Pancreas (tissue), 10 donors: ENCODE measurements at regions not wholly inside any gene's neighbourhood (a gene's known extent, or its start where the extent isn't known, plus 50 kb on each side); places are given as distances from the start of the nearest gene placed in this dataset.

Experiments used
- ATAC-seq, 4 donors: fragments of 200-7000 bp; cut with Tn5 transposase; one replicate each; pipeline versions ENCODE4 v1.8.0 to v1.9.1; 2020; ENCODE audit warnings: mild to moderate bottlenecking in 4 of 4, moderate library complexity in 4 of 4
- DNase-seq, 6 donors: peaks; one replicate each; pipeline ENCODE4 v3.0.0-alpha.2; 2020
- FAIRE-seq: peaks from 2 replicates; lab custom pipeline; 2012; peaks lifted over from hg19 to GRCh38; lab: Jason Lieb, UNC
- H3K27ac ChIP-seq, 4 donors: fragments of 200-600 bp; sonication (generic); 1 replicate in 3 of 4; 2 replicates in 1 of 4; pipeline versions ENCODE4 v1.5.0 to v1.8.0; 2020
- H3K27me3 ChIP-seq, 4 donors: fragments of 200-600 bp; one replicate each; pipeline ENCODE4 v1.8.0; 2021
- H3K36me3 ChIP-seq, 3 donors: fragments of 200-600 bp; sonication (generic) in 1 of 3; one replicate each; pipeline versions ENCODE4 v1.5.0 to v1.8.0; 2020 to 2021
- H3K4me1 ChIP-seq, 3 donors: fragments of 200-600 bp; one replicate each; pipeline ENCODE4 v1.8.0; 2021
- H3K4me3 ChIP-seq, 4 donors: fragments of 200-600 bp; sonication (generic) in 2 of 4; one replicate each; pipeline versions ENCODE4 v1.5.0 to v1.8.0; 2020 to 2021
- H3K9me3 ChIP-seq, 4 donors: fragments of 200-600 bp; one replicate each; pipeline ENCODE4 v1.8.0; 2021
- WGBS, 2 donors: extraction: QIAGEN DNeasy Blood & Tissue Kit; methylation state at CpG; one replicate each; pipeline ENCODE4 v1.1.7; 2013; 5-methylcytosine and 5-hydroxymethylcytosine counted together
- intact Hi-C, 3 donors: fragments of 100-400 bp; cut with DNase I; formaldehyde crosslinking; loops; one replicate each; pipeline versions ENCODE4 v1.11.1 to v1.14.2; 2022
- TF ChIP-seq, protein P1 (sequence below), 4 donors: fragments of 200-600 bp; sonication (generic) in 3 of 4; IDR thresholded peaks; one replicate each; pipeline versions ENCODE4 v1.5.0 to v1.8.0; 2021; ENCODE audit warnings: antibody characterized with exemption in 4 of 4
- donor health status: healthy with polysubstance abuse.
- donor health status: DM: no; HTN: no; CAD: no; lungs with moderate emphysema.
- donor health status: DM: no; HTN: no; CAD: no.
- donor health status: control.
- donor health status: control.
- donor health status: Bipolar disorder and iron deficiency.
- donor health status: DM: yes; HTN: yes; CAD: no.
- donor health status: DM: no; HTN: no; CAD: no.
- donor health status: DM: no; HTN: no; CAD: no.
- donor health status: DM: yes; HTN: yes; CAD: no.

- no peak for ATAC-seq
- intact Hi-C loops = no loop called here
- no peak for FAIRE-seq
- no peak for DNase-seq
- no peaks in the 10 kb centered on the region for H3K27me3 ChIP-seq
- H3K4me1 ChIP-seq = peaks cover 0 to 3% (median 0%) of the 10 kb centered on the region in 3 donors
- WGBS, 2 donors = 52 to 61% methylated on average over 3 of the region's 3 CpGs
- no peak overlapping the region for H3K27ac ChIP-seq
- TF ChIP-seq, protein P1, sequence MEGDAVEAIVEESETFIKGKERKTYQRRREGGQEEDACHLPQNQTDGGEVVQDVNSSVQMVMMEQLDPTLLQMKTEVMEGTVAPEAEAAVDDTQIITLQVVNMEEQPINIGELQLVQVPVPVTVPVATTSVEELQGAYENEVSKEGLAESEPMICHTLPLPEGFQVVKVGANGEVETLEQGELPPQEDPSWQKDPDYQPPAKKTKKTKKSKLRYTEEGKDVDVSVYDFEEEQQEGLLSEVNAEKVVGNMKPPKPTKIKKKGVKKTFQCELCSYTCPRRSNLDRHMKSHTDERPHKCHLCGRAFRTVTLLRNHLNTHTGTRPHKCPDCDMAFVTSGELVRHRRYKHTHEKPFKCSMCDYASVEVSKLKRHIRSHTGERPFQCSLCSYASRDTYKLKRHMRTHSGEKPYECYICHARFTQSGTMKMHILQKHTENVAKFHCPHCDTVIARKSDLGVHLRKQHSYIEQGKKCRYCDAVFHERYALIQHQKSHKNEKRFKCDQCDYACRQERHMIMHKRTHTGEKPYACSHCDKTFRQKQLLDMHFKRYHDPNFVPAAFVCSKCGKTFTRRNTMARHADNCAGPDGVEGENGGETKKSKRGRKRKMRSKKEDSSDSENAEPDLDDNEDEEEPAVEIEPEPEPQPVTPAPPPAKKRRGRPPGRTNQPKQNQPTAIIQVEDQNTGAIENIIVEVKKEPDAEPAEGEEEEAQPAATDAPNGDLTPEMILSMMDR (IDR thresholded peaks at IDR 0.05) = no peak
- H3K4me3 ChIP-seq = no peak overlapping the region
- no peaks in the 10 kb centered on the region for H3K36me3 ChIP-seq
- H3K9me3 ChIP-seq = no peaks in the 10 kb centered on the region
These were observed 877.9 kb downstream of the KCNMA1 start for GRCh38 chr10:76759681-76760080.

GRCh38 chr10:76743169-76743568 is 894.4 kb downstream of the KCNMA1 start:
- FAIRE-seq (no peak), DNase-seq (no peak), ATAC-seq (no peak)
- H3K4me3 ChIP-seq = no peak overlapping the region
- TF ChIP-seq, protein P1 (IDR thresholded peaks at IDR 0.05) = no peak
- H3K27ac ChIP-seq = no peak overlapping the region
- no peaks in the 10 kb centered on the region for H3K36me3 ChIP-seq
- no peaks in the 10 kb centered on the region for H3K4me1 ChIP-seq
- no peaks in the 10 kb centered on the region for H3K27me3 ChIP-seq
- no peaks in the 10 kb centered on the region for H3K9me3 ChIP-seq
- 66 to 77% methylated on average over 3 of the region's 3 CpGs for WGBS, 2 donors
- intact Hi-C loops = no loop called here

GRCh38 chr10:76740514-76740913 is 897.1 kb downstream of the KCNMA1 start:
- intact Hi-C loops = no loop called here
- DNase-seq (no peak), FAIRE-seq (no peak), ATAC-seq (no peak)
- Histone ChIP-seq H3K9me3 (no peaks in the 10 kb centered on the region), H3K27ac (no peak overlapping the region), H3K27me3 (no peaks in the 10 kb centered on the region), H3K36me3 (no peaks in the 10 kb centered on the region), H3K4me3 (no peak overlapping the region), H3K4me1 (no peaks in the 10 kb centered on the region)
- TF ChIP-seq, protein P1 (IDR thresholded peaks at IDR 0.05) = no peak

DNA sequence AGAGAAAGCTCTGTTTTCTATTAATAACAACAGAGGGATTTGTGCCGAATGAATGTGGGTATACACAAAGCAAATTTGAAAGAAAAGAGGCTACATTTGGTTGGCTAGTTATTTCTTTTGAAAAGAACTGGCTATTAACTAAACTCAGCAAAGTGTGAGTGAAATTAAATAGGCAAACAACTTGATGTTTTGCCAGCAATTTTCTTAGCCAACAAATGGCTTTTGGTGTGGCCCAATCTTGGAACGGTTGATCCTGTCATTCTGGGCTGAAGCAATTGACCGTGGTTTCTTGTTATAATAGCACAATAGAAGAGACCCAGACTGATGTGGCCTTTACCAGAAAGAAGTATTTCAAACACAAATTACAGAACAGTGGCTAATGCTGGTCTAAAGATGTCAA is 898.6 kb downstream of the KCNMA1 start:
- no peak for ATAC-seq
- Histone ChIP-seq H3K27me3 (no peaks in the 10 kb centered on the region), H3K9me3 (no peaks in the 10 kb centered on the region), H3K27ac (no peak overlapping the region), H3K36me3 (no peaks in the 10 kb centered on the region), H3K4me1 (no peaks in the 10 kb centered on the region), H3K4me3 (no peak overlapping the region)
- no peak for DNase-seq
- intact Hi-C loops = no loop called here
- 86 to 90% methylated on average over 3 of the region's 3 CpGs for WGBS, 2 donors
- no peak for FAIRE-seq
- TF ChIP-seq, protein P1 (IDR thresholded peaks at IDR 0.05) = no peak

DNA sequence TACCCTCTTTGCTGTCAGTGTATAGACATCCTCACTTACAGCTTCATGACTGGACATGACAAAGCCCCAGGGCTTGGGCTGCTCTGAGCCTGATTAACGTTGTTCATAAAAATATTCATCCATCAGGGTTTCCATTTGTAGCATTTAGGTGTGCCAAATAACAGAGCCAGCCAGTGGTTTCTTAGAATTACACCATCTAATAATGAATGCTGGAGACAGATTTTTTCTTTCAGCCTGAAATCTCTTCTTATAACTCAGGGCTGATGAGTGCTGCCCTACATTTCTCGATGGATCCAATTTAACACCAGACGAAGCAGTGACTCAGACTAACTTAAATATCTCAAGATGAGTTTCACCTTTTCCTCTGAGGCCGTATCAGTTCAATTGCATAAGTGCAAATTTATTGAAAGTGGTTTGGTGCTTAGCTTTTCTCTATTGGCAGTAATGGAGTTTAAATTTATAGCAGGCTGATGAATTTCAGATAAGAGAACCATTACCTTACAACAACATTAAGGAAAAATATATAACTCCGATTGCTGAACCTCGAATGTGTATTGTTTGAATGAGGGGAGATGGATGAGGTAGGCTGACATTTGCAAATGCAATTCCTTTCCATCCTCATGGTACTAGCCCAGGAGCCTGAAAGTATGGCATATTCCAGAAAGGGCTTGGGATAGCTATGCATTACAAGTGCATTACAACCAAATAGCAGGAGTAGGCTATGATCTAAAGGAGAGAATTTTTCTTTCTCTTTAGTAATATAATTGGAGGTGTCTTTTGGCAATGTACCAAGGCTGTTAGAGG is 900.6 kb downstream of the KCNMA1 start:
- Histone ChIP-seq H3K27ac (no peak overlapping the region), H3K4me3 (no peak overlapping the region), H3K36me3 (no peaks in the 10 kb centered on the region), H3K27me3 (no peaks in the 10 kb centered on the region), H3K4me1 (no peaks in the 10 kb centered on the region), H3K9me3 (no peaks in the 10 kb centered on the region)
- TF ChIP-seq, protein P1 (IDR thresholded peaks at IDR 0.05) = no peak
- FAIRE-seq (no peak), ATAC-seq (no peak), DNase-seq (no peak)
- 63 to 73% methylated on average over 6 of the region's 6 CpGs for WGBS, 2 donors
- intact Hi-C loops = no loop called here
